ENCODE measurements at regions not wholly inside any gene's neighbourhood (a gene's known extent, or its start where the extent isn't known, plus 50 kb on each side); places are given as distances from the start of the nearest gene placed in this dataset.

- DNase-seq (ENCODE audit: low read depth in 3 of 3) = no peak
These were observed 50.8 kb upstream of the CREB5 start for GRCh38 chr7:28361551-28361950.

GRCh38 chr7:28362182-28362581, 50.1 kb upstream of the CREB5 start:
- DNase-seq (ENCODE audit: low read depth in 3 of 3) = no peak
